SK-N-SH treated with all-trans-retinoic acid at 6 μM for 48 hours (cell line): ENCODE measurements at regions not wholly inside any gene's neighbourhood (a gene's known extent, or its start where the extent isn't known, plus 50 kb on each side); places are given as distances from the start of the nearest gene placed in this dataset.

Source experiments
- ATAC-seq: fragments of 200-7000 bp; cut with Tn5 transposase; 3 replicates; pipeline ENCODE4 v1.9.1; 2020; ENCODE audit warnings: mild to moderate bottlenecking, moderate library complexity
- ARNTL ChIP-seq: fragments of 450-650 bp; formaldehyde crosslinking; IDR thresholded peaks from 2 replicates; pipeline ENCODE4 v1.5.0; 2020; ENCODE audit warnings: low read depth, mild to moderate bottlenecking, moderate library complexity, borderline replicate concordance
- CREB5 ChIP-seq: fragments of 250-450 bp; sonication (Bioruptor Pico); IDR thresholded peaks from 2 replicates; pipeline ENCODE4 v1.5.1; 2020; ENCODE audit warnings: low read depth, mild to moderate bottlenecking, moderate library complexity
- CSDC2 ChIP-seq: fragments of 250-450 bp; sonication (Bioruptor Pico); IDR thresholded peaks from 2 replicates; pipeline ENCODE4 v1.5.0; 2020; ENCODE audit warnings: mild to moderate bottlenecking, moderate library complexity
- ESRRG ChIP-seq: fragments of 250-450 bp; sonication (Bioruptor Pico); IDR thresholded peaks from 2 replicates; pipeline ENCODE4 v1.6.1; 2021; ENCODE audit warnings: mild to moderate bottlenecking
- GLIS3 ChIP-seq: fragments of 250-450 bp; sonication (Bioruptor Pico); IDR thresholded peaks from 2 replicates; pipeline ENCODE4 v1.5.0; 2020; ENCODE audit warnings: mild to moderate bottlenecking, moderate library complexity
- ISL1 ChIP-seq: fragments of 250-450 bp; sonication (Bioruptor Pico); IDR thresholded peaks from 2 replicates; pipeline ENCODE4 v2.1.2; 2022; ENCODE audit warnings: mild to moderate bottlenecking, moderate library complexity
- OSR1 ChIP-seq: fragments of 250-450 bp; sonication (Bioruptor Pico); IDR thresholded peaks from 2 replicates; pipeline ENCODE4 v1.8.0; 2022; ENCODE audit warnings: moderate library complexity, mild to moderate bottlenecking, inconsistent platforms
- PATZ1 ChIP-seq: fragments of 250-450 bp; sonication (Bioruptor Pico); IDR thresholded peaks from 2 replicates; pipeline ENCODE4 v1.8.0; 2020; ENCODE audit warnings: mild to moderate bottlenecking, moderate library complexity, borderline replicate concordance
- POU6F1 ChIP-seq: fragments of 250-450 bp; sonication (Bioruptor Pico); IDR thresholded peaks from 2 replicates; pipeline ENCODE4 v1.8.0; 2021; ENCODE audit warnings: low read depth, mild to moderate bottlenecking, moderate library complexity, borderline replicate concordance
- PPARA ChIP-seq: fragments of 250-450 bp; sonication (Bioruptor Pico); IDR thresholded peaks from 2 replicates; pipeline ENCODE4 v1.5.0; 2020; ENCODE audit warnings: mild to moderate bottlenecking, borderline replicate concordance
- RARB ChIP-seq: fragments of 250-450 bp; sonication (Bioruptor Pico); IDR thresholded peaks from 2 replicates; pipeline ENCODE4 v1.8.0; 2021; ENCODE audit warnings: mild to moderate bottlenecking, moderate library complexity
- SNAI2 ChIP-seq: fragments of 250-450 bp; sonication (Bioruptor Pico); IDR thresholded peaks from 2 replicates; pipeline ENCODE4 v1.5.0; 2020; ENCODE audit warnings: mild to moderate bottlenecking, moderate library complexity
- TCF4 ChIP-seq: fragments of 250-450 bp; sonication (Bioruptor Pico); IDR thresholded peaks from 2 replicates; pipeline ENCODE4 v1.8.0; 2021; ENCODE audit warnings: mild to moderate bottlenecking, moderate library complexity, borderline replicate concordance
- TOX ChIP-seq: fragments of 250-450 bp; sonication (Bioruptor Pico); IDR thresholded peaks from 2 replicates; pipeline ENCODE4 v1.8.0; 2021; ENCODE audit warnings: mild to moderate bottlenecking, moderate library complexity, borderline replicate concordance
- TSHZ2 ChIP-seq: fragments of 250-450 bp; sonication (Bioruptor Pico); IDR thresholded peaks from 2 replicates; pipeline ENCODE4 v1.5.0; 2020; ENCODE audit warnings: mild to moderate bottlenecking, moderate library complexity
- ZC3H10 ChIP-seq: fragments of 250-450 bp; sonication (Bioruptor Pico); IDR thresholded peaks from 2 replicates; pipeline ENCODE4 v1.5.1; 2021; ENCODE audit warnings: mild to moderate bottlenecking, moderate library complexity
- ZFP3 ChIP-seq: fragments of 250-450 bp; sonication (Bioruptor Pico); IDR thresholded peaks from 2 replicates; pipeline ENCODE4 v1.5.0; 2020; ENCODE audit warnings: mild to moderate bottlenecking, moderate library complexity
- ZFP30 ChIP-seq: fragments of 450-650 bp; formaldehyde crosslinking; IDR thresholded peaks from 2 replicates; pipeline ENCODE4 v1.5.0; 2022; ENCODE audit warnings: mild to moderate bottlenecking, moderate library complexity
- ZNF70 ChIP-seq: fragments of 450-650 bp; formaldehyde crosslinking; IDR thresholded peaks from 2 replicates; pipeline ENCODE4 v1.5.0; 2020; ENCODE audit warnings: mild to moderate bottlenecking, moderate library complexity
- ZNF8 ChIP-seq: fragments of 450-650 bp; formaldehyde crosslinking; IDR thresholded peaks from 2 replicates; pipeline ENCODE4 v1.5.0; 2020; ENCODE audit warnings: mild to moderate bottlenecking, moderate library complexity
- TF ChIP-seq, protein P1 (sequence below): fragments of 250-450 bp; sonication (Bioruptor Pico); IDR thresholded peaks from 2 replicates; pipeline ENCODE4 v1.5.1; 2021; ENCODE audit warnings: mild to moderate bottlenecking, moderate library complexity

DNA sequence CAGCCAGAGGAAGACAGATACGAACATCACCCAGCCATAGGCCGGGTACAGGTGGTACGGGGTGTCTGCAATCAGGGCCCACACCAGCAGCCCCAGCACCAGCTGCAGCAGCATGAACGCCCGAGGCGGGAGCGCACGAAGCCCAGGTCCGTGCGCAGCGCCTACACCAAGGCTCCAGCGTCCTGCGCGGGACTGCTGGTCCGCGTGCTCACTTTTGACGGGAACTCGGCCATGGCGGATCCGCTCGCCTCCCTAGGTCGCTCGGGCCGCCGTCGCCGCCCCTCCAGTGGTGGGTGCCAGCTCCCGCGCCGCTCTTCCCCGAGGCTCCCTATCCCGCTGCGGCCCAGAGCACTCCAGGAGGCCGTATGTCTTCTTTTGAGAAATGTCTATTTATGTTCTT lies 181.2 kb upstream of the DIPK2B start (continued):
- TF ChIP-seq TSHZ2 (CRISPR knock-in tag) = no peak
- TF ChIP-seq GLIS3 (CRISPR knock-in tag) = no peak
- no peak for TF ChIP-seq POU6F1 (CRISPR knock-in tag)
- TF ChIP-seq CSDC2 (CRISPR knock-in tag) = no peak
- no peak for TF ChIP-seq RARB (CRISPR knock-in tag)
- no peak for TF ChIP-seq ISL1 (CRISPR knock-in tag)
- no peak for TF ChIP-seq ZNF8
- TF ChIP-seq ARNTL = no peak
- TF ChIP-seq PATZ1 = no peak

- no peak for ATAC-seq
- no peak for TF ChIP-seq RARB (CRISPR knock-in tag)
- no peak for TF ChIP-seq SNAI2 (CRISPR knock-in tag)
- TF ChIP-seq ZC3H10 (CRISPR knock-in tag) = no peak
- TF ChIP-seq TCF4 (CRISPR knock-in tag) = no peak
- TF ChIP-seq TOX (CRISPR knock-in tag) = no peak
- no peak for TF ChIP-seq OSR1 (CRISPR knock-in tag)
These were observed 180.7 kb upstream of the DIPK2B start for GRCh38 chrX:45381366-45381765.

DNA sequence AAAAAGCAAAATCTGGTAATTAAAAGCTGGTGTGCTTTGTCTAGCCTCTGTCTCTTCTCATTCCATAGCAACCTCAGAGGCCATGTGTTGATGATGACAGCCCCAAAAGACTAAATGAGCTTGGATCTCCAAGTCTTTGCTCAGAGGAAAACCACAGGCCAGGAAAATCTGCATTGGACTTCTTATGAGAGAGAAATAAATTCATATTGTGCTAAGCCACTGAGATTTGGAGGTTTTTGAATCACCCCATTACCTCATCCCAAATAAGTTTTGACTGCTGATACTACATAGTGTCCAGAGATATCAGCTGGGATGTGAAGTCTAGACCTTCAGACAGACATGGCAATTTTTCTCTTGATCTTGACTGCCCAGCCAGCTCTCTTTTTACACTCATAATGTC lies 178.6 kb upstream of the DIPK2B start:
- TF ChIP-seq PPARA (CRISPR knock-in tag) (no peak), PATZ1 (no peak), ARNTL (no peak), ISL1 (CRISPR knock-in tag) (no peak), ZFP3 (CRISPR knock-in tag) (no peak), ZC3H10 (CRISPR knock-in tag) (no peak), ZFP30 (CRISPR knock-in tag) (no peak), ZNF8 (no peak), CREB5 (CRISPR knock-in tag) (no peak), ZNF70 (CRISPR knock-in tag) (no peak)
- no peak for ATAC-seq

DNA sequence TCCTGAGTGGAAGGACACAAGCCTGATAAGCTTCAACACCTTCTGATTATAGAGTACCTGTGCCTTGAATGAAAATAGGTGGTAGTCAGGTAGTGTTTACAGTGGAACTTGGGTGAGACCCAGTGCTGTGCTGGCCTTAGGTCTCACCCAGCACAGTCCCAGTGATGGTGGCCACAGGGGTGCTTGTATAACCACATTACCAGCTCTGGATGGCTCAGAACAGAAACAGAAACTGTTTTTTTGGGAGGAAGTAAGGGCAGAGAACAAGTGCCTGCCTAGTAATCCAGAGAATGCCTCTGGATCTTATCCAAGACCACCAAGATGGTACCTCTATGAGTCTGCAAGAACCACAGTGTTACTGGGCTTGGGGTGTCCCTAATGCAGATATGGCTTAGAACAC lies 171.5 kb upstream of the DIPK2B start:
- TF ChIP-seq CSDC2 (CRISPR knock-in tag) (no peak), ZFP3 (CRISPR knock-in tag) (no peak), ARNTL (no peak), RARB (CRISPR knock-in tag) (no peak), SNAI2 (CRISPR knock-in tag) (no peak), PATZ1 (no peak), OSR1 (CRISPR knock-in tag) (no peak), TCF4 (CRISPR knock-in tag) (no peak), ZC3H10 (CRISPR knock-in tag) (no peak), ZNF8 (no peak), PPARA (CRISPR knock-in tag) (no peak), ZNF70 (CRISPR knock-in tag) (no peak), ESRRG (CRISPR knock-in tag) (no peak)
- TF ChIP-seq, protein P1, sequence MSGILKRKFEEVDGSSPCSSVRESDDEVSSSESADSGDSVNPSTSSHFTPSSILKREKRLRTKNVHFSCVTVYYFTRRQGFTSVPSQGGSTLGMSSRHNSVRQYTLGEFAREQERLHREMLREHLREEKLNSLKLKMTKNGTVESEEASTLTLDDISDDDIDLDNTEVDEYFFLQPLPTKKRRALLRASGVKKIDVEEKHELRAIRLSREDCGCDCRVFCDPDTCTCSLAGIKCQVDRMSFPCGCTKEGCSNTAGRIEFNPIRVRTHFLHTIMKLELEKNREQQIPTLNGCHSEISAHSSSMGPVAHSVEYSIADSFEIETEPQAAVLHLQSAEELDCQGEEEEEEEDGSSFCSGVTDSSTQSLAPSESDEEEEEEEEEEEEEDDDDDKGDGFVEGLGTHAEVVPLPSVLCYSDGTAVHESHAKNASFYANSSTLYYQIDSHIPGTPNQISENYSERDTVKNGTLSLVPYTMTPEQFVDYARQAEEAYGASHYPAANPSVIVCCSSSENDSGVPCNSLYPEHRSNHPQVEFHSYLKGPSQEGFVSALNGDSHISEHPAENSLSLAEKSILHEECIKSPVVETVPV (CRISPR knock-in tag) = no peak
- ATAC-seq = no peak
